GM18511 (cell line): ENCODE measurements at regions not wholly inside any gene's neighbourhood (a gene's known extent, or its start where the extent isn't known, plus 50 kb on each side); places are given as distances from the start of the nearest gene placed in this dataset.
"Not testable (repeated sequence)": the region's sequence is repeated elsewhere in the genome, so short reads cannot be mapped to it uniquely, and the experiment has no call there.

Experiments used
- ATAC-seq: cut with Tn5 transposase; IDR thresholded peaks from one replicate; pipeline ENCODE4 v1.9.1; 2021; ENCODE audit warnings: mild to moderate bottlenecking, moderate library complexity; ENCODE audit not compliant: unreplicated experiment

DNA sequence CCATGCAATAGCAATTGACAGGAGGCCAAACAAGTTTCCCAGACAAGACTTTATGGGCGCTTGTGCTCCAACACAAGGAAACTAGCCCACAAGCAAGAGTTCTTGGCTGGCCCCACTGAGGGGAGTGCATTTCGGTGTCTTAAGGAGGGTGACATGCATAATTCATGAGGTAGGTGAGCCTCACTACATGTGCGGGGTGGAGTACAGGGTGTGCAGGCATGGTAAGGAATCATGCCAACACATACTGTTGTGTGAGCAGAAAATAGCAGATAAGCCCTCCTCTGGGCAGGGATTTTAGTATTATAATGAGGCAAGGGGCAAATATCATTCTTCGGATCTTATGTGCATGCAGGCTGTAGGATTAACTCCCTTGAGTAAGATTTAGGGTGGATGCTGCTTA lies 78.7 kb upstream of the SLC1A4 start:
- ATAC-seq, result no peak

GRCh38 chr2:64910972-64911433 lies 78.2 kb upstream of the SLC1A4 start:
- ATAC-seq, result no peak

DNA sequence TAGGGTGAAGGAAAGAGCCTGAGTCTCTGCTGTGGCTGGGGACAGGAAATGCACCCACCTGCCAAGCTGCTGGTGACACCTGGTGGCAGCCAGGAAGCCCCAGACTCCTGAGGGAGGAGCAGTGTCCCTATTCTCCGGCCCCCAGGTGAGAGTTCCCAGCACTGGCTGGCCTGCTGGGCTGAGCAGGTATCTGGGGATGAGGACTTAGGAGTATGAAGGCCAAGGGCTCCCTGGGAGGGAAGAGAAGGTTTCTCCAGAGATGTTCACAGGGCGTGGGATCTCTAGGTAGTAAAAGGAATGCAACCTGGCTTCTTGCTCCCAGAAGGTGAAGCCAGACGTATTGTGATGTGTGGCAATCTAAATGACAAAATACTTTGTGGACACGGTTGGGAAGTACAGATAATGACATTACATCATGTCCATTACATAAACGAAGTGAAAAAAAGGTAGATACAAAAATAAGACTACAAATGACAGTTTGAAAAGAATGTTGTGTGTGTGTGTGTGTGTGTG lies 75.8 kb upstream of the SLC1A4 start:
- no peak for ATAC-seq

GRCh38 chr2:64914247-64914646 lies 75.0 kb upstream of the SLC1A4 start:
- no peak for ATAC-seq

DNA sequence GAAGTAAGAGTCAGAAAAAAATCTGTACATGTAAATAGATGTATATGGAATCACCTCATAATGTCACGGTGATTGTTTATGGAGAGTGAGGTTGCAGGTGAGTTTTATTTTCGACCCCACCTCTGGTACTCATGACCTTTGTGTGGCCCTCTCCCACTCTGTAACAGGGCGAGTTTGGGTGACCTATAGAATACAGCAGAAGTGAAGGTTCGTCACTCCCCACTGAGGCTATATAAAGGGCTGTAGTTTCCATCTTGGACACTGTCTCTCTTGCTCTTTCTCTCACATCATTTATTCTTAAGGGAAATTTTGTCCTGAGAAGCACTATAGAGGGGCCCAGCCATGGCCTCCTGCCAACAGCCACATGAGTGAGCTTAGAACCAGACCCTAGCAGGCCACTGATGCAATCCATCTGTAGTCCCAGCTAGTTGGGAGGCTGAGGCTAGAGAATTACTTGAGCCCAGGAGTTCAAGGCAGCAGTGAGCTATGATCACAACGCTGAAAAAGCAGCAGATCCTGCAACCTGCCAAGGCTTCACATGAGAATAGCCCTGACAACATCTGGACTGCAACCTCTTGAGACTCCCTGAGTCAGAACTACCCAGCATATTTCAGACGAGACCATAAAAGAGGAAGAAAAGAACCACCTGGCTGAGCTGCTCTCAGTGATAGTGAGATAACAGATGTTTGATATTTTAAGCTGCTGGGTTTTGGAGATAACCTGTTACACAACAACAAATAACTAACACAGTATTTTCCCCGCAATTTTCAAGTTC lies 74.3 kb upstream of the SLC1A4 start:
- ATAC-seq, result peak; percentile 53

- no peak for ATAC-seq
Observed at GRCh38 chr2:64915510-64915900, 73.7 kb upstream of the SLC1A4 start.

- ATAC-seq, result no peak
Observed at GRCh38 chr2:64918220-64918886, 70.8 kb upstream of the SLC1A4 start.

DNA sequence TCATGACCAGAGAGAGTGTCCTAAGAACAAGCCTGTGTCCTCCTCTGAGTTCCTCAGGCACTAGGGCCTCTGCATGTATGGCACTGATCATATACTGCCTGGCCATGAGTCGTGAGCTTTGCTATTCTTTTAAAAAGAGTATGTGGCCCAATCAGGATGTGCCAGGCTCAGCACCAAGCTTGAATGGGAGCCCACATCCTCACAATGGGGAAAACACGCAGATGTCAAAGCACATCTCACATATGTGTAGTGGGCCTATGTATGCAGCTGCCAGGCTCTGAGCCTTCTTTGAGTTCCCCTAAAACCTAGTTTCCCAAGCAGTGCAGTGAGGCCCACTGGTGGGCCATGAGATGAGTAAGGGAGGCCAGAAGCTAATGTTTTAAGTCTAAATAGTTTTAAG lies 69.9 kb upstream of the SLC1A4 start:
- ATAC-seq, result no peak

DNA sequence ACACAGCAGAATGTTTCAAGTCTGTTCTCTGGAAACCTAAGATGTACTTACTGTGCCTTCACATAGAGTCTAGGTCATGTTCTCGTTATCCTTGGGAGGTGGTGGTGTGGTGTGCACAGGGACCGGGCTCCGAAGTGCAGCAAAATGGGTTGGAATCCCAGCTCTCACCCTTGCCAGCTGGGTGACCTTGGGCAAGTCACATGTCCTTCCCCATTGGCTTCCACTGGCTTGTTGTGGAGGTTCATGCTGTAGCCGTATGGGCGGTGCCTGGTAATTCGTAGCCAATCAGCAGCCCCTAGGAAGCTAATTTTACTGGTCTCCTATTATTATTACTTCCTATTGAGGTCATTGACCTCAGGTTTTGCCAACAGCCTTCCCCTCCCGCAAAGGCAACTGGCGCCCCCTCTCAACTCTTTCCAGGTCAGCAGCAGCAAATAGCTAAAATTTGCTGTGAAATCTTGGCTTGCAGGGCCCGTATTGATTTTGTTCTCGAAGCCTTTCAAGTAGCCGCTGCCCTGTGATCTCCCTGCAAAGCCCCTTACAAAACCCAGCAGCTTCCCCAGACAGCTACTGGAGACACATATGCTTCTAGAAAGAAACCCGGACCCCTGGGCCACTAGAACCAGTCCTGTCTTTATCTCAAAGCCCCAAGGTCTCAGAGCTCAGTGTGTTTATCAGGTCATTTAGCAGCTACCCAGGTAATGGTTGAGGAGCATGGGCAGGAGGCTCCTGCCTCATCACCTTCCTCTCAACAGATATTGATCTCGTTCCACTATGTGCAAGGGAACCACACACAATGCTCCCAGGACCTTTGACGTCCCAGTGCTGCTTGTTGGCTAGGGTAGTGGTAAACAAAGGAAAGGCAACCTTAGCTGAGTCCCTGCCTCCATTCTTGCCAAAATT lies 66.5 kb upstream of the SLC1A4 start:
- ATAC-seq, result no peak

DNA sequence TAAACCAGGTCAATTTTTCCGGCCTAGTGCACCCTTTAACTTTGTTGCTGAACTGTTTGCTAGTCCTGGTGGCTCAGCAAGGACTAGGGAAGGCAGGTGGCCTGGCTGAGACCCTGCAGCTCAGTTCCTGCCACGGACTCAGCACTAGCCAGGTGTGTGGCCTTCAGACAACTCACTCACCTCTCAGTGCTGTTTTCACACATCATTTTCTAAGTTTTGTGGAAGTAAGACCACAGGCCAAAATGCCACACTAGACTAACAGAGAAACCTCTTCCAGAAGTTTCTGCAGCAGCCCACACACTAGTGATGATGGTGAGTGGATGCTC lies 65.9 kb upstream of the SLC1A4 start:
- ATAC-seq, result no peak

- no peak for ATAC-seq
Observed at GRCh38 chr2:64924170-64924934, 64.8 kb upstream of the SLC1A4 start.

GRCh38 chr2:64925930-64926722 lies 63.1 kb upstream of the SLC1A4 start:
- ATAC-seq, result not testable (repeated sequence)

GRCh38 chr2:64928813-64929212 lies 60.4 kb upstream of the SLC1A4 start:
- no peak for ATAC-seq

- no peak for ATAC-seq
Observed at GRCh38 chr2:64929333-64929732, 59.9 kb upstream of the SLC1A4 start.

- ATAC-seq, result no peak
Observed at GRCh38 chr2:64930258-64930671, 58.9 kb upstream of the SLC1A4 start.

DNA sequence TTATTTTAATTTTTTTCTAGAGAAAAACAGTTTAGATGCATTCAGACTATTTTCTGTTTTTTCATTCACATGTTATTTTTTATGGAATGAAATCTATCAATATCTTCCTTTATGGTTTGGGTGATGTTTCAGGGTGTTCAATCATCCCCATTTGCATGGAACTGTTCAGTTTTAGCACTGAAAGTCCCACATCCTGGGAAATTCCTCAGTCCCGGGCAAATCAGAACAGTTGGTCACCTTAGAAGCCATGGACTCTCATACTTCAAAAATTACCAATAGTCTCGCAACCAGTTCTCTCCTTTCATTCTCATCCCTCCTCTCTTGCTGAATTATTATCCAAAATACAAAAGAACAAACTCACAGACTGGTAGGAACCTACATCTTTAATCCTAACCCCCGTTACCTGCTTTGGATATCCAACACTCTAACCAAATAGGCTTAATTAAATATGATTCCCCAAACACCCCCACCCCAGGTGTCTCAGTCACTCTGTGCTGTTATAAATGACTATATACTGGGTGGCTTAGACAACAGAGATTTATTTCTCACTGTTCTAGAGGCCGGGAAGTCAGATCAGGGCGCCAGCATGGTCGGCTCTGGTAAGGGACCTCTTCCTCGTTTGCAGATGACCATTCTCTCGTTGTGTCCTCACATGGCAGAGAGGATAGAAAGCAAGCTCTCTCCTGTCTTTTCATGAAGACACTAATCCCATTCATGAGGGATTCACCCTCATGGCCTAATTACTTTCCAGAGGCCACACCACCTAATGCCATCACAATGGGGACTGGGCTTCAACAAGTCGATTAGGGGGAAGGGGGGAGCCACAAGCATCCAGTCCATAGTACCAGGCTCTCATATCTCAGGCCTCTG lies 57.7 kb upstream of the SLC1A4 start:
- ATAC-seq, result no peak

- no peak for ATAC-seq
Observed at GRCh38 chr2:64932116-64932370, 57.2 kb upstream of the SLC1A4 start.

DNA sequence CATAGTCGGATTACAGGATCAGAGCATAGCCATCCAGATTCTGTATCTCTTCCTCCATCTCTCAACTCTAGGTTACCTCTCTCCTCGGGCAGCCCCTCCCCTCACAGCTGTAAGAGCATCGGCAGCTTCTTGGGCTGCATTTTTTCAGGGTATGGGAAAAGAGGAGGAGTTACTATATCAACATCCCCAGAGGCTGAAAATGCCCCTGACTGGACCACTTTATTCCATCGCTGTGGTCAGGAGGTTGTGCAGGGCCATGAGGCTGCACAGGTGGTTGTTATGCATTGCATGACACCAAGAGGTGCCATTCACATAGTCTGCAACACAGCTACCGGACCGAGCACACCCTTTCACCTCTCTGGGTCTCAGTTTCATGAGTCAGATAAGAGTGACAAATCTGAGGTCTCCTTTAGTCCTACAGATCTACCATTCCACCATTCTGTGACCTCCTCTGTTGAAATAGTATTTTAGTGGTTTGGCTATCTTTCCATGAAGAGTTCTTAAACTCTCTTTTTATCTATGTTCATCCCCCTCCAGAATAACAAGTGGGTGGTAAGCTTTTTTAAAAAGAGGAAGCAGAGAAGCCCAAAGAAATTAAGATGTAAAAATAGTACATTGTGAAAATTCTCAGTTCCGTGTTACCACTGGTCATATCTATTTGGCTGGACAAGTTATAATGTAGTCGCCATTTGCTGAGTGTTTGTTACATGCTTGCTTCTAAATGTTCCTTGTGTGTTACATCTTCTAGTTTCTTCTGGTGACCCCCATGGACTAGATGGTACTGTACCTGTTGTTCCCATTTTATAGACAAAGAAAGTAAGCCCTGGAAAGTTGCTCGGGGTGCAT lies 56.6 kb upstream of the SLC1A4 start:
- peak; percentile 88 for ATAC-seq
